GM12878 (cell line): ENCODE measurements at regions not wholly inside any gene's neighbourhood (a gene's known extent, or its start where the extent isn't known, plus 50 kb on each side); places are given as distances from the start of the nearest gene placed in this dataset.

Source experiments
- CEBPZ ChIP-seq: fragments of 150-350 bp; IDR thresholded peaks from 2 replicates; pipeline ENCODE4 v1.6.1; 2016; ENCODE audit warnings: low read depth, low read length
- CTCF ChIP-seq, 3 experiments: IDR thresholded peaks in 2 of 3; conservative IDR thresholded peaks in 1 of 3; 2 replicates each; pipeline ENCODE4 v1.5.1; 2011; ENCODE audit warnings: low read depth in 3 of 3, low read length in 3 of 3, mild to moderate bottlenecking in 3 of 3, control low read depth in 2 of 3, moderate library complexity in 2 of 3, inconsistent platforms in 1 of 3, mixed read lengths in 1 of 3; ENCODE audit not compliant: control insufficient read depth in 2 of 3, insufficient read depth in 1 of 3; ENCODE audit errors: extremely low read depth in 1 of 3
- TF ChIP-seq, protein P1 (sequence below): IDR thresholded peaks from 2 replicates; pipeline ENCODE4 v1.6.1; 2012; ENCODE audit warnings: mild to moderate bottlenecking, low read depth, low read length

GRCh38 chr4:33715841-33716395 is 2528.4 kb downstream of the ARAP2 start:
- no peak for TF ChIP-seq CEBPZ
- TF ChIP-seq CTCF (IDR thresholded peaks at IDR 0.05 in 2 of 3, conservative IDR thresholded peaks at IDR 0.05 in 1 of 3; ENCODE audit: control insufficient read depth in 2 of 3, extremely low read depth in 1 of 3, insufficient read depth in 1 of 3, low read depth in 3 of 3, low read length in 3 of 3), result no peak
- TF ChIP-seq, protein P1, sequence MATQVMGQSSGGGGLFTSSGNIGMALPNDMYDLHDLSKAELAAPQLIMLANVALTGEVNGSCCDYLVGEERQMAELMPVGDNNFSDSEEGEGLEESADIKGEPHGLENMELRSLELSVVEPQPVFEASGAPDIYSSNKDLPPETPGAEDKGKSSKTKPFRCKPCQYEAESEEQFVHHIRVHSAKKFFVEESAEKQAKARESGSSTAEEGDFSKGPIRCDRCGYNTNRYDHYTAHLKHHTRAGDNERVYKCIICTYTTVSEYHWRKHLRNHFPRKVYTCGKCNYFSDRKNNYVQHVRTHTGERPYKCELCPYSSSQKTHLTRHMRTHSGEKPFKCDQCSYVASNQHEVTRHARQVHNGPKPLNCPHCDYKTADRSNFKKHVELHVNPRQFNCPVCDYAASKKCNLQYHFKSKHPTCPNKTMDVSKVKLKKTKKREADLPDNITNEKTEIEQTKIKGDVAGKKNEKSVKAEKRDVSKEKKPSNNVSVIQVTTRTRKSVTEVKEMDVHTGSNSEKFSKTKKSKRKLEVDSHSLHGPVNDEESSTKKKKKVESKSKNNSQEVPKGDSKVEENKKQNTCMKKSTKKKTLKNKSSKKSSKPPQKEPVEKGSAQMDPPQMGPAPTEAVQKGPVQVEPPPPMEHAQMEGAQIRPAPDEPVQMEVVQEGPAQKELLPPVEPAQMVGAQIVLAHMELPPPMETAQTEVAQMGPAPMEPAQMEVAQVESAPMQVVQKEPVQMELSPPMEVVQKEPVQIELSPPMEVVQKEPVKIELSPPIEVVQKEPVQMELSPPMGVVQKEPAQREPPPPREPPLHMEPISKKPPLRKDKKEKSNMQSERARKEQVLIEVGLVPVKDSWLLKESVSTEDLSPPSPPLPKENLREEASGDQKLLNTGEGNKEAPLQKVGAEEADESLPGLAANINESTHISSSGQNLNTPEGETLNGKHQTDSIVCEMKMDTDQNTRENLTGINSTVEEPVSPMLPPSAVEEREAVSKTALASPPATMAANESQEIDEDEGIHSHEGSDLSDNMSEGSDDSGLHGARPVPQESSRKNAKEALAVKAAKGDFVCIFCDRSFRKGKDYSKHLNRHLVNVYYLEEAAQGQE, result no peak
